ENCODE measurements at regions not wholly inside any gene's neighbourhood (a gene's known extent, or its start where the extent isn't known, plus 50 kb on each side); places are given as distances from the start of the nearest gene placed in this dataset.

GRCh38 chr16:79809376-79809775 is 208.8 kb upstream of the MAF start:
- no peaks in the 10 kb centered on the region for H3K36me3 Mint-ChIP-seq (ENCODE audit: low read depth)
- no peaks in the 10 kb centered on the region for H3K27me3 Mint-ChIP-seq
- H3K27ac Mint-ChIP-seq = no peak overlapping the region
- H3K4me1 Mint-ChIP-seq (ENCODE audit: low read depth) = no peaks in the 10 kb centered on the region
- H3K9me3 Mint-ChIP-seq = no peaks in the 10 kb centered on the region
- no peak overlapping the region for H3K4me3 Mint-ChIP-seq

GRCh38 chr16:79808731-79809130 is 208.2 kb upstream of the MAF start:
- no peaks in the 10 kb centered on the region for H3K36me3 Mint-ChIP-seq (ENCODE audit: low read depth)
- no peaks in the 10 kb centered on the region for H3K9me3 Mint-ChIP-seq
- no peak overlapping the region for H3K27ac Mint-ChIP-seq
- H3K4me3 Mint-ChIP-seq = no peak overlapping the region
- H3K27me3 Mint-ChIP-seq = no peaks in the 10 kb centered on the region
- H3K4me1 Mint-ChIP-seq (ENCODE audit: low read depth) = no peaks in the 10 kb centered on the region

GRCh38 chr16:79806757-79807156 is 206.2 kb upstream of the MAF start:
- Mint-ChIP-seq H3K4me3 (no peak overlapping the region), H3K27ac (no peak overlapping the region), H3K4me1 (ENCODE audit: low read depth) (no peaks in the 10 kb centered on the region), H3K36me3 (ENCODE audit: low read depth) (no peaks in the 10 kb centered on the region), H3K9me3 (no peaks in the 10 kb centered on the region), H3K27me3 (no peaks in the 10 kb centered on the region)

- H3K4me1 Mint-ChIP-seq (ENCODE audit: low read depth) = no peaks in the 10 kb centered on the region
- H3K36me3 Mint-ChIP-seq (ENCODE audit: low read depth) = no peaks in the 10 kb centered on the region
- no peaks in the 10 kb centered on the region for H3K9me3 Mint-ChIP-seq
- no peaks in the 10 kb centered on the region for H3K27me3 Mint-ChIP-seq
- H3K4me3 Mint-ChIP-seq = no peak overlapping the region
- H3K27ac Mint-ChIP-seq = no peak overlapping the region
These were observed 205.1 kb upstream of the MAF start for GRCh38 chr16:79805621-79806020.

- Mint-ChIP-seq H3K9me3 (no peaks in the 10 kb centered on the region), H3K4me1 (ENCODE audit: low read depth) (no peaks in the 10 kb centered on the region), H3K27me3 (no peaks in the 10 kb centered on the region), H3K4me3 (no peak overlapping the region), H3K36me3 (ENCODE audit: low read depth) (no peaks in the 10 kb centered on the region), H3K27ac (no peak overlapping the region)
These were observed 201.1 kb upstream of the MAF start for GRCh38 chr16:79801646-79802045.

- H3K36me3 Mint-ChIP-seq (ENCODE audit: low read depth) = no peaks in the 10 kb centered on the region
- H3K4me3 Mint-ChIP-seq = no peak overlapping the region
- H3K4me1 Mint-ChIP-seq (ENCODE audit: low read depth) = no peaks in the 10 kb centered on the region
- no peaks in the 10 kb centered on the region for H3K27me3 Mint-ChIP-seq
- no peak overlapping the region for H3K27ac Mint-ChIP-seq
- H3K9me3 Mint-ChIP-seq = no peaks in the 10 kb centered on the region
These were observed 199.6 kb upstream of the MAF start for GRCh38 chr16:79800016-79800608.

GRCh38 chr16:79798416-79799053 is 198.0 kb upstream of the MAF start:
- Mint-ChIP-seq H3K27ac (no peak overlapping the region), H3K9me3 (no peaks in the 10 kb centered on the region), H3K4me1 (ENCODE audit: low read depth) (no peaks in the 10 kb centered on the region), H3K27me3 (no peaks in the 10 kb centered on the region), H3K4me3 (no peak overlapping the region), H3K36me3 (ENCODE audit: low read depth) (no peaks in the 10 kb centered on the region)

GRCh38 chr16:79797486-79797885 is 196.9 kb upstream of the MAF start:
- no peaks in the 10 kb centered on the region for H3K27me3 Mint-ChIP-seq
- H3K9me3 Mint-ChIP-seq = no peaks in the 10 kb centered on the region
- no peak overlapping the region for H3K4me3 Mint-ChIP-seq
- H3K36me3 Mint-ChIP-seq (ENCODE audit: low read depth) = no peaks in the 10 kb centered on the region
- no peaks in the 10 kb centered on the region for H3K4me1 Mint-ChIP-seq (ENCODE audit: low read depth)
- H3K27ac Mint-ChIP-seq = no peak overlapping the region

- Mint-ChIP-seq H3K27ac (no peak overlapping the region), H3K4me1 (ENCODE audit: low read depth) (no peaks in the 10 kb centered on the region), H3K4me3 (no peak overlapping the region), H3K27me3 (no peaks in the 10 kb centered on the region), H3K9me3 (no peaks in the 10 kb centered on the region), H3K36me3 (ENCODE audit: low read depth) (no peaks in the 10 kb centered on the region)
These were observed 195.0 kb upstream of the MAF start for GRCh38 chr16:79795556-79795955.

- H3K36me3 Mint-ChIP-seq (ENCODE audit: low read depth) = no peaks in the 10 kb centered on the region
- no peak overlapping the region for H3K4me3 Mint-ChIP-seq
- no peaks in the 10 kb centered on the region for H3K9me3 Mint-ChIP-seq
- no peaks in the 10 kb centered on the region for H3K27me3 Mint-ChIP-seq
- no peaks in the 10 kb centered on the region for H3K4me1 Mint-ChIP-seq (ENCODE audit: low read depth)
- no peak overlapping the region for H3K27ac Mint-ChIP-seq
These were observed 194.4 kb upstream of the MAF start for GRCh38 chr16:79794941-79795340.

- Mint-ChIP-seq H3K36me3 (ENCODE audit: low read depth) (no peaks in the 10 kb centered on the region), H3K4me3 (no peak overlapping the region), H3K27ac (no peak overlapping the region), H3K9me3 (no peaks in the 10 kb centered on the region), H3K4me1 (ENCODE audit: low read depth) (no peaks in the 10 kb centered on the region), H3K27me3 (no peaks in the 10 kb centered on the region)
These were observed 192.3 kb upstream of the MAF start for GRCh38 chr16:79792664-79793351.

- Mint-ChIP-seq H3K4me3 (no peak overlapping the region), H3K27me3 (no peaks in the 10 kb centered on the region), H3K36me3 (ENCODE audit: low read depth) (no peaks in the 10 kb centered on the region), H3K9me3 (no peaks in the 10 kb centered on the region), H3K4me1 (ENCODE audit: low read depth) (no peaks in the 10 kb centered on the region), H3K27ac (no peak overlapping the region)
These were observed 191.5 kb upstream of the MAF start for GRCh38 chr16:79792076-79792475.

GRCh38 chr16:79790854-79791253 is 190.3 kb upstream of the MAF start:
- Mint-ChIP-seq H3K27me3 (no peaks in the 10 kb centered on the region), H3K4me1 (ENCODE audit: low read depth) (no peaks in the 10 kb centered on the region), H3K9me3 (no peaks in the 10 kb centered on the region), H3K36me3 (ENCODE audit: low read depth) (no peaks in the 10 kb centered on the region), H3K4me3 (no peak overlapping the region), H3K27ac (no peak overlapping the region)

GRCh38 chr16:79788949-79789348 is 188.4 kb upstream of the MAF start:
- Mint-ChIP-seq H3K27me3 (no peaks in the 10 kb centered on the region), H3K36me3 (ENCODE audit: low read depth) (no peaks in the 10 kb centered on the region), H3K4me1 (ENCODE audit: low read depth) (no peaks in the 10 kb centered on the region), H3K27ac (no peak overlapping the region), H3K4me3 (no peak overlapping the region), H3K9me3 (no peaks in the 10 kb centered on the region)

GRCh38 chr16:79786389-79786788 is 185.9 kb upstream of the MAF start:
- Mint-ChIP-seq H3K4me1 (ENCODE audit: low read depth) (no peaks in the 10 kb centered on the region), H3K9me3 (no peaks in the 10 kb centered on the region), H3K36me3 (ENCODE audit: low read depth) (no peaks in the 10 kb centered on the region)

GRCh38 chr16:79784007-79784406 is 183.5 kb upstream of the MAF start:
- no peak overlapping the region for H3K4me3 Mint-ChIP-seq
- H3K4me1 Mint-ChIP-seq (ENCODE audit: low read depth) = no peaks in the 10 kb centered on the region
- H3K27ac Mint-ChIP-seq = no peak overlapping the region
- H3K27me3 Mint-ChIP-seq = peaks cover 2% of the 10 kb centered on the region
- H3K9me3 Mint-ChIP-seq = no peaks in the 10 kb centered on the region
- no peaks in the 10 kb centered on the region for H3K36me3 Mint-ChIP-seq (ENCODE audit: low read depth)

More at GRCh38 chr16:79786389-79786788, 185.9 kb upstream of the MAF start:
- H3K4me3 Mint-ChIP-seq = no peak overlapping the region
- H3K27me3 Mint-ChIP-seq = no peaks in the 10 kb centered on the region
- H3K27ac Mint-ChIP-seq = no peak overlapping the region
